H1 (cell line): ENCODE measurements at regions not wholly inside any gene's neighbourhood (a gene's known extent, or its start where the extent isn't known, plus 50 kb on each side); places are given as distances from the start of the nearest gene placed in this dataset.

Experiments
- ATF2 ChIP-seq: IDR thresholded peaks from 2 replicates; pipeline ENCODE4 v1.6.1; 2012; ENCODE audit warnings: low read length, inconsistent platforms
- EZH2 ChIP-seq: fragments of 200-600 bp; sonication (generic); IDR thresholded peaks from 2 replicates; pipeline ENCODE4 v1.7.1; 2012; ENCODE audit warnings: low read depth, mild to moderate bottlenecking, moderate library complexity, low read length, inconsistent platforms; ENCODE audit not compliant: severe bottlenecking
- GABPA ChIP-seq: IDR thresholded peaks from 2 replicates; pipeline ENCODE4 v1.6.1; 2011; ENCODE audit warnings: mild to moderate bottlenecking, low read length, moderate library complexity, borderline replicate concordance; ENCODE audit not compliant: insufficient read depth
- GTF2F1 ChIP-seq: IDR thresholded peaks from 2 replicates; pipeline ENCODE4 v1.6.1; 2012; ENCODE audit warnings: low read depth, low read length, improper control_type of control experiment, borderline replicate concordance
- JUND ChIP-seq: IDR thresholded peaks from 2 replicates; pipeline ENCODE4 v1.6.1; 2011; ENCODE audit warnings: mild to moderate bottlenecking, improper control_type of control experiment, low read length
- NANOG ChIP-seq: IDR thresholded peaks from 2 replicates; pipeline ENCODE4 v1.6.1; 2011; ENCODE audit warnings: low read length, low read depth, mild to moderate bottlenecking, inconsistent platforms; ENCODE audit not compliant: insufficient read depth, poor library complexity, severe bottlenecking
- POLR2A ChIP-seq, 2 experiments: IDR thresholded peaks; 1 replicate in 1 of 2; 2 replicates in 1 of 2; pipeline ENCODE4 v1.6.1; 2011; ENCODE audit warnings: low read depth in 2 of 2, low read length in 2 of 2, mild to moderate bottlenecking in 2 of 2; ENCODE audit errors: control extremely low read depth in 1 of 2
- SP2 ChIP-seq: IDR thresholded peaks from 2 replicates; pipeline ENCODE4 v1.6.1; 2012; ENCODE audit warnings: mild to moderate bottlenecking, low read length, inconsistent platforms
- YY1 ChIP-seq: IDR thresholded peaks from 2 replicates; pipeline ENCODE4 v1.6.1; 2011; ENCODE audit warnings: low read depth, mild to moderate bottlenecking, low read length
- TF ChIP-seq, protein P1 (sequence below), 3 experiments: IDR thresholded peaks; 1 replicate in 2 of 3; 2 replicates in 1 of 3; pipeline versions ENCODE4 v1.5.1 to v1.6.1; 2011; ENCODE audit warnings: low read length in 3 of 3, mild to moderate bottlenecking in 3 of 3, inconsistent platforms in 2 of 3, low read depth in 1 of 3, moderate library complexity in 1 of 3; ENCODE audit not compliant: insufficient read depth in 1 of 3; ENCODE audit errors: control extremely low read depth in 1 of 3
- TF ChIP-seq, protein P2 (sequence below): IDR thresholded peaks from 2 replicates; pipeline ENCODE4 v1.6.1; 2012; ENCODE audit warnings: inconsistent platforms

DNA sequence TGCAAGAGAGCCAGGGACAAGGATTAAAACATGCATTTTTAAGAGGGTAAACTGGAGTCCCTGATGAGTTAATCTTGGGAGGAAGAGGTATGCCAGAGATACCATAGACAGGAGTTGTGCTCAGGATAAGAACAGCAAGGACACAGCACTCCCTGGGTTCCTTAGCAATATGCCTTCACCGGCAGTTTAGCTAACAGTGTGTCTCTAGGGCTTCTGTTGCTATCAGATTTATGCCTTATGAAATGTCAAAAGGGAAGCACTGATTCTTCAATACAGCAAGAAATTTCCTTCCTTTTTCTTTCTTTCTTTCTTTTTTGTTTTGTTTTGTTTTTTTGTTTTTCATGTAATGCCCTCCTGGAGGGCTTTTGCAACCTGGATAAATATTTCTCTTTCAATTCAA lies 71.3 kb upstream of the LARGE1 start:
- no peak for TF ChIP-seq POLR2A (IDR thresholded peaks at IDR 0.05; ENCODE audit: control extremely low read depth in 1 of 2, low read depth in 2 of 2, low read length in 2 of 2)
- TF ChIP-seq, protein P1, sequence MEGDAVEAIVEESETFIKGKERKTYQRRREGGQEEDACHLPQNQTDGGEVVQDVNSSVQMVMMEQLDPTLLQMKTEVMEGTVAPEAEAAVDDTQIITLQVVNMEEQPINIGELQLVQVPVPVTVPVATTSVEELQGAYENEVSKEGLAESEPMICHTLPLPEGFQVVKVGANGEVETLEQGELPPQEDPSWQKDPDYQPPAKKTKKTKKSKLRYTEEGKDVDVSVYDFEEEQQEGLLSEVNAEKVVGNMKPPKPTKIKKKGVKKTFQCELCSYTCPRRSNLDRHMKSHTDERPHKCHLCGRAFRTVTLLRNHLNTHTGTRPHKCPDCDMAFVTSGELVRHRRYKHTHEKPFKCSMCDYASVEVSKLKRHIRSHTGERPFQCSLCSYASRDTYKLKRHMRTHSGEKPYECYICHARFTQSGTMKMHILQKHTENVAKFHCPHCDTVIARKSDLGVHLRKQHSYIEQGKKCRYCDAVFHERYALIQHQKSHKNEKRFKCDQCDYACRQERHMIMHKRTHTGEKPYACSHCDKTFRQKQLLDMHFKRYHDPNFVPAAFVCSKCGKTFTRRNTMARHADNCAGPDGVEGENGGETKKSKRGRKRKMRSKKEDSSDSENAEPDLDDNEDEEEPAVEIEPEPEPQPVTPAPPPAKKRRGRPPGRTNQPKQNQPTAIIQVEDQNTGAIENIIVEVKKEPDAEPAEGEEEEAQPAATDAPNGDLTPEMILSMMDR (IDR thresholded peaks at IDR 0.05; ENCODE audit: control extremely low read depth in 1 of 3, insufficient read depth in 1 of 3, low read depth in 1 of 3, low read length in 3 of 3): no peak
- TF ChIP-seq EZH2: no peak
- TF ChIP-seq GABPA: no peak
- TF ChIP-seq GTF2F1: no peak
- TF ChIP-seq ATF2: no peak
- no peak for TF ChIP-seq YY1
- TF ChIP-seq JUND: no peak
- no peak for TF ChIP-seq SP2
- TF ChIP-seq, protein P2, sequence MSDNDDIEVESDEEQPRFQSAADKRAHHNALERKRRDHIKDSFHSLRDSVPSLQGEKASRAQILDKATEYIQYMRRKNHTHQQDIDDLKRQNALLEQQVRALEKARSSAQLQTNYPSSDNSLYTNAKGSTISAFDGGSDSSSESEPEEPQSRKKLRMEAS: no peak
- no peak for TF ChIP-seq NANOG
